GM21619 (cell line): ENCODE measurements at regions not wholly inside any gene's neighbourhood (a gene's known extent, or its start where the extent isn't known, plus 50 kb on each side); places are given as distances from the start of the nearest gene placed in this dataset.

Experiments
- ATAC-seq: cut with Tn5 transposase; IDR thresholded peaks from one replicate; pipeline ENCODE4 v1.9.1; 2021; ENCODE audit not compliant: unreplicated experiment

GRCh38 chr14:29265852-29266251 is 499.3 kb downstream of the FOXG1 start:
- no peak for ATAC-seq

- ATAC-seq, result no peak
Measured at GRCh38 chr14:29271669-29272068, 505.1 kb downstream of the FOXG1 start.

GRCh38 chr14:29273513-29273912 is 506.9 kb downstream of the FOXG1 start:
- no peak for ATAC-seq

GRCh38 chr14:29274890-29275596 is 508.5 kb downstream of the FOXG1 start:
- ATAC-seq, result no peak

- ATAC-seq, result no peak
Measured at GRCh38 chr14:29278301-29279263, 512.0 kb downstream of the FOXG1 start.

- ATAC-seq, result no peak
Measured at GRCh38 chr14:29282169-29282568, 515.6 kb downstream of the FOXG1 start.

GRCh38 chr14:29290441-29290840 is 523.9 kb downstream of the FOXG1 start:
- ATAC-seq, result no peak

GRCh38 chr14:29299372-29299771 is 532.8 kb downstream of the FOXG1 start:
- no peak for ATAC-seq

GRCh38 chr14:29301571-29301970 is 535.0 kb downstream of the FOXG1 start:
- no peak for ATAC-seq

GRCh38 chr14:29310210-29310609 is 543.6 kb downstream of the FOXG1 start:
- ATAC-seq, result no peak

- no peak for ATAC-seq
Measured at GRCh38 chr14:29310757-29311156, 544.2 kb downstream of the FOXG1 start.

GRCh38 chr14:29311983-29312382 is 545.4 kb downstream of the FOXG1 start:
- no peak for ATAC-seq

GRCh38 chr14:29316936-29317335 is 550.3 kb downstream of the FOXG1 start:
- no peak for ATAC-seq

- ATAC-seq, result no peak
Measured at GRCh38 chr14:29317423-29317822, 550.8 kb downstream of the FOXG1 start.

- ATAC-seq, result no peak
Measured at GRCh38 chr14:29320286-29320685, 553.7 kb downstream of the FOXG1 start.

GRCh38 chr14:29321646-29322045 is 555.1 kb downstream of the FOXG1 start:
- no peak for ATAC-seq

GRCh38 chr14:29339494-29340172 is 573.0 kb downstream of the FOXG1 start:
- ATAC-seq, result no peak

- ATAC-seq, result no peak
Measured at GRCh38 chr14:29348504-29348903, 579.1 kb downstream of the PRKD1 start.

- ATAC-seq, result no peak
Measured at GRCh38 chr14:29350496-29350895, 577.2 kb downstream of the PRKD1 start.

GRCh38 chr14:29351996-29352705 is 575.5 kb downstream of the PRKD1 start:
- no peak for ATAC-seq

- ATAC-seq, result no peak
Measured at GRCh38 chr14:29352706-29353080, 575.0 kb downstream of the PRKD1 start.
